ENCODE measurements at regions not wholly inside any gene's neighbourhood (a gene's known extent, or its start where the extent isn't known, plus 50 kb on each side); places are given as distances from the start of the nearest gene placed in this dataset.

- TF ChIP-seq EZH2 (IDR thresholded peaks at IDR 0.05; ENCODE audit: low read length, missing control alignments): no peak
- TF ChIP-seq CTCF (conservative IDR thresholded peaks at IDR 0.05 in 1 of 2, IDR thresholded peaks at IDR 0.05 in 1 of 2; ENCODE audit: low read depth in 1 of 2, low read length in 2 of 2): no peak
Observed at GRCh38 chr2:238569507-238570195, 142.9 kb downstream of the ASB1 start.

All from fibroblast of lung (primary cell).